ENCODE measurements at regions not wholly inside any gene's neighbourhood (a gene's known extent, or its start where the extent isn't known, plus 50 kb on each side); places are given as distances from the start of the nearest gene placed in this dataset.
"Not testable (repeated sequence)": the region's sequence is repeated elsewhere in the genome, so short reads cannot be mapped to it uniquely, and the experiment has no call there.

DNA sequence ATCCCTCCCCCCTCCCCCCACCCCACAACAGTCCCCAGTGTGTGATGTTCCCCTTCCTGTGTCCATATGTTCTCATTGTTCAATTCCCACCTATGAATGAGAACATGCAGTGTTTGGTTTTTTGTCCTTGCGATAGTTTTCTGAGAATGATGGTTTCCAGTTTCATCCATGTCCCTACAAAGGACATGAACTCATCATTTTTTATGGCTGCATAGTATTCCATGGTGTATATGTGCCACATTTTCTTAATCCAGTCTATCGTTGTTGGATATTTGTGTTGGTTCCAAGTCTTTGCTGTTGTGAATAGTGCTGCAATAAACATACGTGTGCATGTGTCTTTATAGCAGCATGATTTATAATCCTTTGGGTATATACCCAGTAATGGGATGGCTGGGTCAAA lies 263.4 kb upstream of the GAS1 start:
- not testable (repeated sequence) for H3K79me1 ChIP-seq (ENCODE audit: low read depth, low read length); H3K9me3 ChIP-seq (replicated peaks in 1 of 2; ENCODE audit: control insufficient read depth in 2 of 2, insufficient read depth in 1 of 2, low read depth in 1 of 2, low read length in 2 of 2); H3K36me3 ChIP-seq (replicated peaks in 1 of 2; ENCODE audit: control insufficient read depth in 2 of 2, insufficient read depth in 2 of 2, low read length in 2 of 2); H2BK5ac ChIP-seq (ENCODE audit: low read length); H2BK12ac ChIP-seq (ENCODE audit: low read length); H3K27me3 ChIP-seq (ENCODE audit: control insufficient read depth in 3 of 3, insufficient read depth in 3 of 3, low read depth in 1 of 3, low read length in 3 of 3); H3K14ac ChIP-seq (ENCODE audit: low read length); H4K91ac ChIP-seq (ENCODE audit: low read depth, low read length, poor library complexity); H4K8ac ChIP-seq (ENCODE audit: low read depth, low read length); H3K23ac ChIP-seq (ENCODE audit: low read depth, low read length, poor library complexity); H2BK120ac ChIP-seq (ENCODE audit: low read depth, low read length); H2BK15ac ChIP-seq (ENCODE audit: low read length); H3K4me3 ChIP-seq (ENCODE audit: low read length in 2 of 2); H2AFZ ChIP-seq (ENCODE audit: low read length); DNase-seq (ENCODE audit: low spot score); H3K18ac ChIP-seq (ENCODE audit: low read length); H3K4me2 ChIP-seq (ENCODE audit: insufficient read depth, low read length, poor library complexity, severe bottlenecking); H3K27ac ChIP-seq (replicated peaks; ENCODE audit: low read length); H2AK5ac ChIP-seq (ENCODE audit: low read depth, low read length); H3K4ac ChIP-seq (ENCODE audit: low read length); H3K9ac ChIP-seq (ENCODE audit: low read depth, low read length, poor library complexity); H3K4me1 ChIP-seq (ENCODE audit: control insufficient read depth in 2 of 2, insufficient read depth in 1 of 2, low read depth in 1 of 2, low read length in 2 of 2)
- WGBS, 2 donors (ENCODE audit: extremely low coverage in 2 of 2, insufficient read length in 2 of 2, insufficient replicate concordance in 1 of 2) = no CpG with 5 or more reads among the region's 3 CpGs

DNA sequence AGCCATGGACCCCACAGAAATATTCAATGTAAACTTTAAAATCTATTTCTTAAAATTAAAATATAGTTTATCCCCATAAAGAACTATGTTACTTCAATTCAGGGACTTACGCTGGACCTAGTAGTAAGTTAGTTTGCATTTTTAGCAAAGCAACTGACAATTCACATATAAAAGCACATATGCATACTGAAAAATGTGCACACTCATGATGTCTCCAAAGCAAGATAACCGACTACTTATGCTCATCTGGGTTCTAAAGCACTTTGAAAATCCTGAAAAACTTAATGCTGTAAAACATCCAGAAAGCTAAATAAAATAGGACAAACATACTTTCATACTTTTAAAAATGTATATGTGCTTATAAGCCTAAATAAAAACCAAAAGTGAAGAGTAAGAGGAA lies 264.4 kb upstream of the GAS1 start:
- no peak overlapping the region for H2AFZ ChIP-seq (ENCODE audit: low read length)
- no peak overlapping the region for H3K4ac ChIP-seq (ENCODE audit: low read length)
- no peak overlapping the region for H3K4me2 ChIP-seq (ENCODE audit: insufficient read depth, low read length, poor library complexity, severe bottlenecking)
- peaks cover 0 to 2% of the 10 kb centered on the region in 2 donors for H3K4me1 ChIP-seq (ENCODE audit: control insufficient read depth in 2 of 2, insufficient read depth in 1 of 2, low read depth in 1 of 2, low read length in 2 of 2)
- H4K91ac ChIP-seq (ENCODE audit: low read depth, low read length, poor library complexity) = no peak overlapping the region
- no peak overlapping the region for H2BK15ac ChIP-seq (ENCODE audit: low read length)
- H4K8ac ChIP-seq (ENCODE audit: low read depth, low read length) = no peak overlapping the region
- H2BK12ac ChIP-seq (ENCODE audit: low read length) = no peak overlapping the region
- no peak overlapping the region for H3K27ac ChIP-seq (replicated peaks; ENCODE audit: low read length)
- no peaks in the 10 kb centered on the region for H3K9me3 ChIP-seq (replicated peaks in 1 of 2; ENCODE audit: control insufficient read depth in 2 of 2, insufficient read depth in 1 of 2, low read depth in 1 of 2, low read length in 2 of 2)
- no peak overlapping the region for H3K18ac ChIP-seq (ENCODE audit: low read length)
- H3K27me3 ChIP-seq (ENCODE audit: control insufficient read depth in 3 of 3, insufficient read depth in 3 of 3, low read depth in 1 of 3, low read length in 3 of 3) = no peaks in the 10 kb centered on the region
- H3K4me3 ChIP-seq (ENCODE audit: low read length in 2 of 2) = no peak overlapping the region
- no peak overlapping the region for H2BK120ac ChIP-seq (ENCODE audit: low read depth, low read length)
- no peaks in the 10 kb centered on the region for H3K79me1 ChIP-seq (ENCODE audit: low read depth, low read length)
- no CpG with 5 or more reads among the region's 2 CpGs for WGBS, 2 donors (ENCODE audit: extremely low coverage in 2 of 2, insufficient read length in 2 of 2, insufficient replicate concordance in 1 of 2)
- no peak overlapping the region for H2AK5ac ChIP-seq (ENCODE audit: low read depth, low read length)
- no peak overlapping the region for H3K14ac ChIP-seq (ENCODE audit: low read length)
- H2BK5ac ChIP-seq (ENCODE audit: low read length) = no peak overlapping the region
- no peak overlapping the region for H3K9ac ChIP-seq (ENCODE audit: low read depth, low read length, poor library complexity)
- DNase-seq (ENCODE audit: low spot score) = no peak
- H3K23ac ChIP-seq (ENCODE audit: low read depth, low read length, poor library complexity) = no peak overlapping the region
- H3K36me3 ChIP-seq (replicated peaks in 1 of 2; ENCODE audit: control insufficient read depth in 2 of 2, insufficient read depth in 2 of 2, low read length in 2 of 2) = no peaks in the 10 kb centered on the region

DNA sequence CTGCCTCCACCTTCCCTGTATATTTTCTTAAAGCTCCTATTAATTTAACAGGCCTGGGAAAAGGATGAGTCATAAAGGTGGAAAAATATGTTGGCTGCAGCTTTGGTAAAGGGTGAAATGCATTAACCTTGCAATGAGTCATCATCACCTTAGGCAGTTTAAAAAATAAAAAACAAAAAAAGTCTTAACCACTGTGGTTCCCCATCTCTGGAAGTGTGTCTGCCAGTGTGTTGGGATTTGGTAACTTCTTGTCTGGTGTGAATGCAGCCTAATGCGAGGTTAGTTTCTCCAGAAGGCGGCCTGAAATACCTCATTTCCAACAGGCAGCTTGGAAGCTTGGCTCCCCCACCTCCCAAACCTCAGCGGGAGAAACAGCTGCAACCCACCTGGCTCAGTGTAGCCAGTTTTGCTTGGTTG lies 265.3 kb upstream of the GAS1 start:
- Histone ChIP-seq H3K23ac (ENCODE audit: low read depth, low read length, poor library complexity) (no peak overlapping the region), H4K8ac (ENCODE audit: low read depth, low read length) (no peak overlapping the region), H2AK5ac (ENCODE audit: low read depth, low read length) (no peak overlapping the region), H4K91ac (ENCODE audit: low read depth, low read length, poor library complexity) (no peak overlapping the region), H2AFZ (ENCODE audit: low read length) (no peak overlapping the region), H3K9me3 (replicated peaks in 1 of 2; ENCODE audit: control insufficient read depth in 2 of 2, insufficient read depth in 1 of 2, low read depth in 1 of 2, low read length in 2 of 2) (no peaks in the 10 kb centered on the region), H2BK120ac (ENCODE audit: low read depth, low read length) (no peak overlapping the region), H3K36me3 (replicated peaks in 1 of 2; ENCODE audit: control insufficient read depth in 2 of 2, insufficient read depth in 2 of 2, low read length in 2 of 2) (no peaks in the 10 kb centered on the region), H3K14ac (ENCODE audit: low read length) (no peak overlapping the region), H3K9ac (ENCODE audit: low read depth, low read length, poor library complexity) (no peak overlapping the region), H3K27me3 (ENCODE audit: control insufficient read depth in 3 of 3, insufficient read depth in 3 of 3, low read depth in 1 of 3, low read length in 3 of 3) (no peaks in the 10 kb centered on the region), H3K18ac (ENCODE audit: low read length) (no peak overlapping the region), H3K79me1 (ENCODE audit: low read depth, low read length) (no peaks in the 10 kb centered on the region), H2BK12ac (ENCODE audit: low read length) (no peak overlapping the region), H2BK5ac (ENCODE audit: low read length) (no peak overlapping the region), H3K4ac (ENCODE audit: low read length) (no peak overlapping the region), H3K4me1 (ENCODE audit: control insufficient read depth in 2 of 2, insufficient read depth in 1 of 2, low read depth in 1 of 2, low read length in 2 of 2) (peaks cover 0 to 2% of the 10 kb centered on the region in 2 donors), H3K4me2 (ENCODE audit: insufficient read depth, low read length, poor library complexity, severe bottlenecking) (no peak overlapping the region), H3K27ac (replicated peaks; ENCODE audit: low read length) (no peak overlapping the region), H2BK15ac (ENCODE audit: low read length) (no peak overlapping the region), H3K4me3 (ENCODE audit: low read length in 2 of 2) (no peak overlapping the region)
- no CpG with 5 or more reads among the region's 3 CpGs for whole genome bisulfite sequencing, 2 donors (ENCODE audit: extremely low coverage in 2 of 2, insufficient read length in 2 of 2, insufficient replicate concordance in 1 of 2)
- no peak for DNase-seq (ENCODE audit: low spot score)

DNA sequence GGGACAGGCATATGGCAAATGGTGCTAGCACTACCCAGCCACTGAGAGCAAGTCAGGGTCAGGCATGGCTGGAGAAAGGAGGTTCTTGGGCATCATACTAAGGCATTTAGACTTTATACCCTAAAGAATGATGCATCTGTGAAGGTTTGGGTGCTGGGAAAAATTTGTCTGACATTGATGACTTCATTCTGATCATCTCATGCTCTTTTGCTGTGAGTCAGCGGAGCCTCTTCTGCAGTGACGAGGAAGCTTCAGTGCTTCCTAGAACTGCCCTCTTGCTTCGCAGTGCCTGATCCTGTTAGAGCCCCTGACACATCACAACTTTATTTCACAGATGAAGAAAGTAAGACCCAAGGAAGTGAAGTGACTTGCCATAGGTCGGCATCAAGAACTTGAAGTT lies 266.6 kb upstream of the GAS1 start:
- H3K27me3 ChIP-seq (ENCODE audit: control insufficient read depth in 3 of 3, insufficient read depth in 3 of 3, low read depth in 1 of 3, low read length in 3 of 3) = no peaks in the 10 kb centered on the region
- H3K36me3 ChIP-seq (replicated peaks in 1 of 2; ENCODE audit: control insufficient read depth in 2 of 2, insufficient read depth in 2 of 2, low read length in 2 of 2) = no peaks in the 10 kb centered on the region
- no peak overlapping the region for H2AK5ac ChIP-seq (ENCODE audit: low read depth, low read length)
- H2BK12ac ChIP-seq (ENCODE audit: low read length) = no peak overlapping the region
- H4K91ac ChIP-seq (ENCODE audit: low read depth, low read length, poor library complexity) = no peak overlapping the region
- no peak overlapping the region for H3K18ac ChIP-seq (ENCODE audit: low read length)
- H3K14ac ChIP-seq (ENCODE audit: low read length) = no peak overlapping the region
- no peak overlapping the region for H2BK120ac ChIP-seq (ENCODE audit: low read depth, low read length)
- no peak overlapping the region for H2AFZ ChIP-seq (ENCODE audit: low read length)
- H3K4me3 ChIP-seq (ENCODE audit: low read length in 2 of 2) = no peak overlapping the region
- no peaks in the 10 kb centered on the region for H3K79me1 ChIP-seq (ENCODE audit: low read depth, low read length)
- no peak overlapping the region for H4K8ac ChIP-seq (ENCODE audit: low read depth, low read length)
- H3K27ac ChIP-seq (replicated peaks; ENCODE audit: low read length) = no peak overlapping the region
- no peak overlapping the region for H2BK15ac ChIP-seq (ENCODE audit: low read length)
- no peak overlapping the region for H2BK5ac ChIP-seq (ENCODE audit: low read length)
- no peaks in the 10 kb centered on the region for H3K9me3 ChIP-seq (replicated peaks in 1 of 2; ENCODE audit: control insufficient read depth in 2 of 2, insufficient read depth in 1 of 2, low read depth in 1 of 2, low read length in 2 of 2)
- peaks cover 0 to 2% of the 10 kb centered on the region in 2 donors for H3K4me1 ChIP-seq (ENCODE audit: control insufficient read depth in 2 of 2, insufficient read depth in 1 of 2, low read depth in 1 of 2, low read length in 2 of 2)
- no peak overlapping the region for H3K4ac ChIP-seq (ENCODE audit: low read length)
- H3K23ac ChIP-seq (ENCODE audit: low read depth, low read length, poor library complexity) = no peak overlapping the region
- DNase-seq (ENCODE audit: low spot score) = no peak
- WGBS, 2 donors (ENCODE audit: extremely low coverage in 2 of 2, insufficient read length in 2 of 2, insufficient replicate concordance in 1 of 2) = no CpG with 5 or more reads among the region's 4 CpGs
- no peak overlapping the region for H3K4me2 ChIP-seq (ENCODE audit: insufficient read depth, low read length, poor library complexity, severe bottlenecking)
- H3K9ac ChIP-seq (ENCODE audit: low read depth, low read length, poor library complexity) = no peak overlapping the region

All from neuronal stem cell (in vitro differentiated cells).